ENCODE measurements at regions not wholly inside any gene's neighbourhood (a gene's known extent, or its start where the extent isn't known, plus 50 kb on each side); places are given as distances from the start of the nearest gene placed in this dataset.
A peak's percentile ranks its signal among the peaks of the same experiment; 100 is the strongest.

GRCh38 chr14:40213701-40214100 is 781.5 kb upstream of the FBXO33 start:
- no peaks in the 10 kb centered on the region for H3K9me3 ChIP-seq
- no peak overlapping the region for H3K4me3 ChIP-seq
- FAIRE-seq, result no peak
- no peak for TF ChIP-seq CTCF (IDR thresholded peaks at IDR 0.05)
- H3K27ac ChIP-seq, result no peak overlapping the region
- intact Hi-C loops (cut with DNase I), result no loop called here
- H3K27me3 ChIP-seq, result no peaks in the 10 kb centered on the region
- H3K36me3 ChIP-seq, result no peaks in the 10 kb centered on the region
- ATAC-seq, result no peak
- H3K4me1 ChIP-seq, result no peaks in the 10 kb centered on the region
- DNase-seq, result no peak

- DNase-seq, result peak in 1 of 6 donors; percentile 49
- intact Hi-C loops (cut with DNase I), result no loop called here
- no peaks in the 10 kb centered on the region for H3K36me3 ChIP-seq
- no peak overlapping the region for H3K27ac ChIP-seq
- 73 to 82% methylated on average over 11 of the region's 11 CpGs for WGBS, 2 donors
- TF ChIP-seq CTCF (IDR thresholded peaks at IDR 0.05), result no peak
- ATAC-seq, result no peak
- H3K4me3 ChIP-seq, result no peak overlapping the region
- H3K4me1 ChIP-seq, result no peaks in the 10 kb centered on the region
- H3K27me3 ChIP-seq, result no peaks in the 10 kb centered on the region
- FAIRE-seq, result no peak
- no peaks in the 10 kb centered on the region for H3K9me3 ChIP-seq
These were observed 772.4 kb upstream of the FBXO33 start for GRCh38 chr14:40204441-40205175.

GRCh38 chr14:40199101-40199500 is 766.9 kb upstream of the FBXO33 start:
- 67 to 81% methylated on average over 1 of the region's 1 CpG for WGBS, 2 donors
- Histone ChIP-seq H3K27ac (no peak overlapping the region), H3K9me3 (no peaks in the 10 kb centered on the region), H3K4me1 (no peaks in the 10 kb centered on the region), H3K36me3 (no peaks in the 10 kb centered on the region), H3K4me3 (no peak overlapping the region), H3K27me3 (no peaks in the 10 kb centered on the region)
- DNase-seq (no peak), FAIRE-seq (no peak), ATAC-seq (no peak)
- intact Hi-C loops (cut with DNase I), result no loop called here
- no peak for TF ChIP-seq CTCF (IDR thresholded peaks at IDR 0.05)

GRCh38 chr14:40197344-40197743 is 765.1 kb upstream of the FBXO33 start:
- H3K27me3 ChIP-seq, result no peaks in the 10 kb centered on the region
- no peak overlapping the region for H3K27ac ChIP-seq
- FAIRE-seq (no peak), DNase-seq (no peak), ATAC-seq (no peak)
- no peaks in the 10 kb centered on the region for H3K9me3 ChIP-seq
- no peaks in the 10 kb centered on the region for H3K4me1 ChIP-seq
- H3K36me3 ChIP-seq, result no peaks in the 10 kb centered on the region
- intact Hi-C loops (cut with DNase I), result no loop called here
- no peak overlapping the region for H3K4me3 ChIP-seq
- 71 to 89% methylated on average over 2 of the region's 2 CpGs for WGBS, 2 donors
- TF ChIP-seq CTCF (IDR thresholded peaks at IDR 0.05), result no peak

GRCh38 chr14:40188006-40188405 is 755.8 kb upstream of the FBXO33 start:
- no peak for FAIRE-seq
- no peak for TF ChIP-seq CTCF (IDR thresholded peaks at IDR 0.05)

More at GRCh38 chr14:40188006-40188405, 755.8 kb upstream of the FBXO33 start:
- H3K9me3 ChIP-seq, result peaks cover 0 to under 1% (median 0%) of the 10 kb centered on the region in 4 donors
- no peak for ATAC-seq
- no peaks in the 10 kb centered on the region for H3K4me1 ChIP-seq
- WGBS, 2 donors, result 39 to 58% methylated on average over 3 of the region's 3 CpGs
- H3K4me3 ChIP-seq, result no peak overlapping the region
- H3K27me3 ChIP-seq, result no peaks in the 10 kb centered on the region
- H3K36me3 ChIP-seq, result no peaks in the 10 kb centered on the region
- no peak overlapping the region for H3K27ac ChIP-seq
- intact Hi-C loops (cut with DNase I), result no loop called here
- DNase-seq, result no peak

All from pancreas (tissue), 10 donors.